Effector memory CD4-positive, alpha-beta T cell (primary cell): ENCODE measurements at regions not wholly inside any gene's neighbourhood (a gene's known extent, or its start where the extent isn't known, plus 50 kb on each side); places are given as distances from the start of the nearest gene placed in this dataset.

Source experiments
- DNase-seq, 3 donors: peaks; one replicate each; pipeline ENCODE4 v3.0.0-alpha.2; 2020
- H3K27ac ChIP-seq: 2 replicates; pipeline ENCODE4 v1.7.0; 2013; ENCODE audit warnings: mild to moderate bottlenecking, low read length, moderate library complexity; ENCODE audit not compliant: insufficient read depth, poor library complexity, severe bottlenecking
- H3K27me3 ChIP-seq: replicated peaks from 2 replicates; pipeline ENCODE4 v1.7.0; 2013; ENCODE audit warnings: mild to moderate bottlenecking, low read length; ENCODE audit not compliant: insufficient read depth, control insufficient read depth, poor library complexity, severe bottlenecking
- H3K36me3 ChIP-seq: 2 replicates; pipeline ENCODE4 v1.7.0; 2013; ENCODE audit warnings: mild to moderate bottlenecking, low read length, moderate library complexity; ENCODE audit not compliant: control insufficient read depth, insufficient read depth
- H3K4me1 ChIP-seq: 2 replicates; pipeline ENCODE4 v1.7.0; 2013; ENCODE audit warnings: low read length, mild to moderate bottlenecking; ENCODE audit not compliant: control insufficient read depth, insufficient read depth, poor library complexity, severe bottlenecking
- H3K4me3 ChIP-seq: 2 replicates; pipeline ENCODE4 v1.7.0; 2013; ENCODE audit warnings: low read length, low read depth, mild to moderate bottlenecking; ENCODE audit not compliant: insufficient read depth, poor library complexity, severe bottlenecking
- H3K9me3 ChIP-seq: 2 replicates; pipeline ENCODE4 v1.7.0; 2013; ENCODE audit warnings: mild to moderate bottlenecking, low read length, moderate library complexity; ENCODE audit not compliant: control insufficient read depth

DNA sequence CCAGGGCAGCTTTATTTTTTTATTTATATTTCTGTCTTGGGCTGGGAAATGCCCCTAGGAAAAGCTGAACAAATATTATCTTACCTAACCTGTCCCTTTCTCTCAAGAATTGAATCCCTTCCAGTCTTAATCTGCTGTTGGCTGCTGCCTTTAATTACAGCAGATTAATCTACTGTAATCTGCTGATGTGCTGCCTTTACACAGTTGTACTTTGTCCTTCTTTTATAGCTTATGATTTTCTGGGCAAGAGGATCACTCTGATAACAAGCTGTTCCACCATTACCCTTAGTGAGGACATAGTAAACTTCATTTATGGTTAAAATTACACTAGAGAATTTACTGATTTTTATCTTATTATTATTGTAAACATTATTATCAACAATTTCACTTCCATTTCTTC is 234.5 kb upstream of the MAN1A1 start:
- H3K4me1 ChIP-seq = no peaks in the 10 kb centered on the region
- no peak for DNase-seq
- no peaks in the 10 kb centered on the region for H3K36me3 ChIP-seq
- H3K4me3 ChIP-seq = no peak overlapping the region
- H3K9me3 ChIP-seq = no peaks in the 10 kb centered on the region
- H3K27ac ChIP-seq = no peak overlapping the region
- H3K27me3 ChIP-seq = no peaks in the 10 kb centered on the region

DNA sequence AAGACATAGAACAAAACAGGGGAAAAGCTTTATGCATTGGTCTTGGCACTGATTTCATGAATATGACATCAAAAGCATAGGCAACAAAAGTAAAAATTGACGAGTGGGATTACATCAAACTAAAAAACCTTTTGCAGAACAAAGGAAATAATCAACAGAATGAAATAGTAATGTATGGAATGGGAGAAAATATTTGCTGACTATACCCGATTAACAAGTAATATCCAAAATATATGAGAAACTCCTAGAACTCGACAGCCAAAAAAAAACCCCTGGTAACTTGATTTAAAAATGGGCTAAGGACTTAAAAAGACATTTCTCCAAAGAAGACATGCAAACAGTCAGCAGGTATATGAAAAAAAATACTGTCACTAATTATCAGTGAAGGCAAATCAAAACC is 231.7 kb upstream of the MAN1A1 start:
- H3K9me3 ChIP-seq = no peaks in the 10 kb centered on the region
- DNase-seq = no peak
- no peak overlapping the region for H3K4me3 ChIP-seq
- no peaks in the 10 kb centered on the region for H3K27me3 ChIP-seq
- no peaks in the 10 kb centered on the region for H3K36me3 ChIP-seq
- no peak overlapping the region for H3K27ac ChIP-seq
- H3K4me1 ChIP-seq = no peaks in the 10 kb centered on the region

- H3K4me3 ChIP-seq = no peak overlapping the region
- no peak for DNase-seq
- no peaks in the 10 kb centered on the region for H3K9me3 ChIP-seq
- H3K27me3 ChIP-seq = no peaks in the 10 kb centered on the region
- H3K4me1 ChIP-seq = no peaks in the 10 kb centered on the region
- H3K27ac ChIP-seq = no peak overlapping the region
- no peaks in the 10 kb centered on the region for H3K36me3 ChIP-seq
Measured at GRCh38 chr6:119575721-119576120, 226.2 kb upstream of the MAN1A1 start.

GRCh38 chr6:119568580-119568979 is 219.0 kb upstream of the MAN1A1 start:
- H3K4me3 ChIP-seq = no peak overlapping the region
- no peaks in the 10 kb centered on the region for H3K27me3 ChIP-seq
- H3K4me1 ChIP-seq = no peaks in the 10 kb centered on the region
- no peak for DNase-seq
- H3K36me3 ChIP-seq = no peaks in the 10 kb centered on the region
- no peaks in the 10 kb centered on the region for H3K9me3 ChIP-seq
- H3K27ac ChIP-seq = no peak overlapping the region

GRCh38 chr6:119566546-119567260 is 217.1 kb upstream of the MAN1A1 start:
- H3K27me3 ChIP-seq = peaks cover 1% of the 10 kb centered on the region
- DNase-seq = no peak
- H3K27ac ChIP-seq = no peak overlapping the region
- no peaks in the 10 kb centered on the region for H3K9me3 ChIP-seq
- no peaks in the 10 kb centered on the region for H3K36me3 ChIP-seq
- no peaks in the 10 kb centered on the region for H3K4me1 ChIP-seq
- H3K4me3 ChIP-seq = no peak overlapping the region

DNA sequence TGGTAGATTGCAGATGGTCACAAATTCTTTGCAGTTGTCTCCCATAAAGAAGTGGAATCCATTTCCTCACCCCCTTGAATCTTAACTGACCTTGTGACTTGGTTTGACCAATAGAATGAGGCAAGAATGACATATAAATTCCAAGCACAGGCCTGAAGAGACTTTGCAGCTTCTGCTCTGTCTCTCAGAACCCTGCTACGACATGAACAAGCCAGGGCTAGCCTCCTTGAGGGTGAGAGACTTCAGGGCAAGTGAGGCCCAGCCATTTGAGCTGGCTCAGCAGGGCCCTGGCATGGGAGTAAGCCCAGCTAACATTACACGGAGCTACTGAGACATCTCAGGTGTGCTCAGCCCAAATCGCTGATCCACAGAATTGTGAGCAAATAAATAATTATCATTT is 216.3 kb upstream of the MAN1A1 start:
- H3K36me3 ChIP-seq = no peaks in the 10 kb centered on the region
- H3K9me3 ChIP-seq = no peaks in the 10 kb centered on the region

DNA sequence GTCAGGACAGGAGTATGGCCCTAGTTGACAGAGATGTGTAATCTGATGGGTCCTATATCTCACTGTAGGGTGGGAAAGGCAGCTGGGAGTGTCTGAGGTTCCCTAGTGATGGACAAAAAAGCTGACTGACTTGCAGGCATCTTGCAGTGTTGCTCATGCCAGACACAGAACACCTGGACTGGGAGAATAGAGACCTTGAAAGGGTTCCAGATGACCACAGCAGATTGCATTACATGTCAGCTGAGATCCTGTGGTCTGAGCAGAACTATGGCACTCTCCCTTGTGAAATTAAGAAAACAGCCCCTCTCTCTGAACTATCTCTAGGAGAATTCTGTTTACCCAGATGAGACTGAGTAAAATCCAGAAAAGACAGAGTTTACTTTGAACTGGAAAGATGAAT is 212.6 kb upstream of the MAN1A1 start:
- no peak for DNase-seq
- H3K9me3 ChIP-seq = no peaks in the 10 kb centered on the region

More for the DNA sequence above, 216.3 kb upstream of the MAN1A1 start:
- no peak for DNase-seq
- no peaks in the 10 kb centered on the region for H3K4me1 ChIP-seq
- no peak overlapping the region for H3K27ac ChIP-seq
- peaks cover 3% of the 10 kb centered on the region for H3K27me3 ChIP-seq
- no peak overlapping the region for H3K4me3 ChIP-seq

GRCh38 chr6:119559586-119559985 is 210.0 kb upstream of the MAN1A1 start:
- no peak overlapping the region for H3K27ac ChIP-seq
- no peaks in the 10 kb centered on the region for H3K36me3 ChIP-seq
- DNase-seq = no peak
- peaks cover 3% of the 10 kb centered on the region for H3K27me3 ChIP-seq
- H3K4me3 ChIP-seq = no peak overlapping the region
- H3K9me3 ChIP-seq = no peaks in the 10 kb centered on the region
- no peaks in the 10 kb centered on the region for H3K4me1 ChIP-seq

More for the DNA sequence above, 212.6 kb upstream of the MAN1A1 start:
- Histone ChIP-seq H3K4me1 (no peaks in the 10 kb centered on the region), H3K36me3 (no peaks in the 10 kb centered on the region), H3K27me3 (peaks cover 3% of the 10 kb centered on the region), H3K27ac (no peak overlapping the region), H3K4me3 (no peak overlapping the region)

DNA sequence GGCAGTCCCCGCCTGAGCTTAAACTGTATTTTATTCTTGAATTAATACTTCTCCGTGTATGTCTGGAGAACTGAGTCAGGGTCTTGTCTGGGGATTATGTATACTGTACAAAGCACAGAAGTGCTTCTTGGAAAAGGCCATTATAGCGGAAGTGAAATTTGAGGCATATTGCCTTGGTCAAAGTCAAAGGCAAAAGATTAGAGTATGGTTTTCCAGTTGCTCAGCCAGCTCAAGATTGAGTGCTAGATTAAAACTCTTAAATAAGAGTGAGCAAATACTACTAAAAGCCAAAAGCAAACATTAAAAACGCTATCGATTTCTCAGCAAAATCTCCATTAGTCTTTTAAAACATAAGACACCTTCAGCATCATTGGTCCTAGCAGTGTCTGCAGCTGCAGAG is 207.7 kb upstream of the MAN1A1 start:
- no peak overlapping the region for H3K4me3 ChIP-seq
- no peaks in the 10 kb centered on the region for H3K36me3 ChIP-seq
- H3K27ac ChIP-seq = no peak overlapping the region
- H3K27me3 ChIP-seq = peaks cover 3% of the 10 kb centered on the region
- no peaks in the 10 kb centered on the region for H3K9me3 ChIP-seq
- H3K4me1 ChIP-seq = no peaks in the 10 kb centered on the region
- no peak for DNase-seq

DNA sequence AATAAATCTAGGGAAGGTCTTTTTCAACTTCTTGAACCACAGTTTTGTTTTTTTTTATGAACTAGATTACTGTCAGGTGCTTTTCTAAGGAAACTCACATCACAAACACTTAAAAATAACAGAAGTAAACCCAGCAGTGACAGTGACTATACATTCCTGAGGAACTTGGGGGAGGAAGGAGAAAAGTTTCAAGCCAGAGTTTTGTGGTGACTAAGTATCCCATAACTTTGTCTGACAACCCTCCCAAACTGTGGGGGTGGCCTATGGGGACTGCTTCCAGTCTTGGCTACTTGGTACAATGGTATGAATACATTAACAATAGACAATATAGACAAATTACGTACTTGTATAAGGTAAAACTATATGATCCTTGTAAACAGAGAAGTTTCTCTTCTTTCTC is 202.5 kb upstream of the MAN1A1 start:
- Histone ChIP-seq H3K4me1 (no peaks in the 10 kb centered on the region), H3K36me3 (no peaks in the 10 kb centered on the region), H3K27me3 (no peaks in the 10 kb centered on the region), H3K4me3 (no peak overlapping the region), H3K9me3 (no peaks in the 10 kb centered on the region), H3K27ac (no peak overlapping the region)
- no peak for DNase-seq
